ENCODE measurements at regions not wholly inside any gene's neighbourhood (a gene's known extent, or its start where the extent isn't known, plus 50 kb on each side); places are given as distances from the start of the nearest gene placed in this dataset.
"Not testable (repeated sequence)": the region's sequence is repeated elsewhere in the genome, so short reads cannot be mapped to it uniquely, and the experiment has no call there.

- peak; percentile 78 to 89 for ATAC-seq (ENCODE audit: low FRiP score in 2 of 2)
- peaks cover 20 to 28% (median 24%) of the 10 kb centered on the region in 4 donors for H3K4me1 ChIP-seq
- H3K27ac ChIP-seq, H3K27me3 ChIP-seq, H3K4me3 ChIP-seq, H3K9me3 ChIP-seq, DNase-seq, H3K36me3 ChIP-seq: not testable (repeated sequence)
- WGBS, 2 donors = no CpG with 5 or more reads among the region's 53 CpGs
Observed at GRCh38 chr1:149841597-149842238, 57.6 kb upstream of the BOLA1 start.

- DNase-seq, H3K27ac ChIP-seq, H3K36me3 ChIP-seq, H3K9me3 ChIP-seq, H3K27me3 ChIP-seq, H3K4me3 ChIP-seq: not testable (repeated sequence)
- ATAC-seq (ENCODE audit: low FRiP score in 2 of 2) = peak; percentile 93 to 96
- H3K4me1 ChIP-seq = peaks cover 20 to 29% (median 27%) of the 10 kb centered on the region in 4 donors
- no CpG with 5 or more reads among the region's 62 CpGs for WGBS, 2 donors
Observed at GRCh38 chr1:149842458-149843064, 56.8 kb upstream of the BOLA1 start.

- H3K4me1 ChIP-seq = peaks cover 20 to 37% (median 34%) of the 10 kb centered on the region in 4 donors
- H3K27ac ChIP-seq = peak overlapping the region; percentile 79 to 90 (median 84)
- H3K4me3 ChIP-seq = peak overlapping the region; percentile 35 to 60 (median 51)
- TF ChIP-seq CTCF (IDR thresholded peaks at IDR 0.05) (no peak), POLR2A (IDR thresholded peaks at IDR 0.05) (no peak), POLR2AphosphoS5 (IDR thresholded peaks at IDR 0.05) (no peak), EP300 (IDR thresholded peaks at IDR 0.05) (no peak)
- DNase-seq (peak in 1 of 2 donors; percentile 15), ATAC-seq (ENCODE audit: low FRiP score in 2 of 2) (no peak)
- no peaks in the 10 kb centered on the region for H3K9me3 ChIP-seq
- H3K36me3 ChIP-seq = no peaks in the 10 kb centered on the region
- 2 to 9% methylated on average over 8 to 14 of the region's 16 CpGs for WGBS, 2 donors
- H3K27me3 ChIP-seq = no peaks in the 10 kb centered on the region
Observed at GRCh38 chr1:149843431-149844041, 55.8 kb upstream of the BOLA1 start.

GRCh38 chr1:149844101-149844500, 55.3 kb upstream of the BOLA1 start:
- peak overlapping the region in 3 of 4 donors; percentile 48 to 60 (median 54) for H3K4me3 ChIP-seq
- H3K4me1 ChIP-seq = peaks cover 25 to 42% (median 40%) of the 10 kb centered on the region in 4 donors
- ATAC-seq (ENCODE audit: low FRiP score in 2 of 2) (no peak), DNase-seq (no peak)
- no peaks in the 10 kb centered on the region for H3K9me3 ChIP-seq
- H3K27ac ChIP-seq = peak overlapping the region in 1 of 4 donors; percentile 90
- 42% methylated on average over 3 of the region's 3 CpGs for WGBS, 2 donors
- TF ChIP-seq POLR2A (IDR thresholded peaks at IDR 0.05) (no peak), CTCF (IDR thresholded peaks at IDR 0.05) (no peak), EP300 (IDR thresholded peaks at IDR 0.05) (no peak), POLR2AphosphoS5 (IDR thresholded peaks at IDR 0.05) (no peak)
- H3K36me3 ChIP-seq = no peaks in the 10 kb centered on the region
- H3K27me3 ChIP-seq = no peaks in the 10 kb centered on the region

GRCh38 chr1:149844650-149845255, 54.6 kb upstream of the BOLA1 start:
- H3K27me3 ChIP-seq = no peaks in the 10 kb centered on the region
- no peaks in the 10 kb centered on the region for H3K36me3 ChIP-seq
- ATAC-seq (ENCODE audit: low FRiP score in 2 of 2) (no peak), DNase-seq (no peak)
- peaks cover 31 to 48% (median 47%) of the 10 kb centered on the region in 4 donors for H3K4me1 ChIP-seq
- TF ChIP-seq POLR2A (IDR thresholded peaks at IDR 0.05) (no peak), CTCF (IDR thresholded peaks at IDR 0.05) (no peak), POLR2AphosphoS5 (IDR thresholded peaks at IDR 0.05) (no peak), EP300 (IDR thresholded peaks at IDR 0.05) (no peak)
- H3K4me3 ChIP-seq = no peak overlapping the region
- H3K9me3 ChIP-seq = no peaks in the 10 kb centered on the region
- 67 to 72% methylated on average over 4 of the region's 4 CpGs for WGBS, 2 donors
- H3K27ac ChIP-seq = peak overlapping the region in 2 of 4 donors; percentile 17 to 37
